Astrocyte (in vitro differentiated cells and primary cell): ENCODE measurements at regions not wholly inside any gene's neighbourhood (a gene's known extent, or its start where the extent isn't known, plus 50 kb on each side); places are given as distances from the start of the nearest gene placed in this dataset.

Source experiments
- DNase-seq: peaks from one replicate; pipeline ENCODE4 v3.0.0-alpha.2; 2010; ENCODE audit warnings: low read depth
- FAIRE-seq: peaks from 2 replicates; lab custom pipeline; 2011; peaks lifted over from hg19 to GRCh38; lab: Jason Lieb, UNC
- H2AFZ ChIP-seq: 2 replicates; pipeline ENCODE4 v1.6.0; 2012; ENCODE audit warnings: low read depth, low read length, inconsistent platforms
- H3K27ac ChIP-seq: 2 replicates; pipeline ENCODE4 v1.5.1; 2011; ENCODE audit warnings: low read depth, low read length, inconsistent platforms
- H3K27me3 ChIP-seq: 2 replicates; pipeline ENCODE4 v1.6.0; 2011; ENCODE audit warnings: low read length, inconsistent platforms; ENCODE audit not compliant: insufficient read depth
- H3K36me3 ChIP-seq: 2 replicates; pipeline ENCODE4 v1.5.1; 2011; ENCODE audit warnings: low read length, inconsistent platforms; ENCODE audit not compliant: insufficient read depth
- H3K4me1 ChIP-seq: 2 replicates; pipeline ENCODE4 v1.5.1; 2011; ENCODE audit warnings: low read length, inconsistent platforms; ENCODE audit not compliant: insufficient read depth
- H3K4me2 ChIP-seq: 2 replicates; pipeline ENCODE4 v1.6.0; 2012; ENCODE audit warnings: low read length, inconsistent platforms
- H3K4me3 ChIP-seq: 2 replicates; pipeline ENCODE4 v1.5.1; 2011; ENCODE audit warnings: low read depth, mild to moderate bottlenecking, low read length, inconsistent platforms; ENCODE audit not compliant: insufficient read depth
- H3K79me2 ChIP-seq: 2 replicates; pipeline ENCODE4 v1.6.0; 2012; ENCODE audit warnings: mild to moderate bottlenecking, low read length, inconsistent platforms; ENCODE audit not compliant: insufficient read depth
- H3K9ac ChIP-seq: 2 replicates; pipeline ENCODE4 v1.6.0; 2012; ENCODE audit warnings: mild to moderate bottlenecking, low read length, inconsistent platforms
- H3K9me3 ChIP-seq: 2 replicates; pipeline ENCODE4 v1.5.1; 2012; ENCODE audit warnings: low read depth, mild to moderate bottlenecking, low read length, inconsistent platforms; ENCODE audit not compliant: insufficient read depth
- H4K20me1 ChIP-seq: 2 replicates; pipeline ENCODE4 v1.6.0; 2012; ENCODE audit warnings: low read length, inconsistent platforms; ENCODE audit not compliant: insufficient read depth
- H3K27ac Mint-ChIP-seq: one replicate; pipeline ENCODE4 v1.8.0; 2021; ENCODE audit warnings: mild to moderate bottlenecking, mixed read lengths; ENCODE audit not compliant: unreplicated experiment
- H3K27me3 Mint-ChIP-seq: one replicate; pipeline ENCODE4 v1.8.0; 2021; ENCODE audit warnings: low read depth, mixed read lengths; ENCODE audit not compliant: unreplicated experiment
- H3K36me3 Mint-ChIP-seq: one replicate; pipeline ENCODE4 v1.8.0; 2021; ENCODE audit warnings: low read depth, mixed read lengths; ENCODE audit not compliant: unreplicated experiment
- H3K4me1 Mint-ChIP-seq: one replicate; pipeline ENCODE4 v1.8.0; 2021; ENCODE audit warnings: low read depth, mixed read lengths; ENCODE audit not compliant: unreplicated experiment
- H3K4me3 Mint-ChIP-seq: one replicate; pipeline ENCODE4 v1.8.0; 2021; ENCODE audit warnings: mild to moderate bottlenecking, moderate library complexity, mixed read lengths; ENCODE audit not compliant: unreplicated experiment
- H3K9me3 Mint-ChIP-seq: one replicate; pipeline ENCODE4 v1.8.0; 2021; ENCODE audit warnings: mild to moderate bottlenecking, mixed read lengths; ENCODE audit not compliant: unreplicated experiment
- EZH2 ChIP-seq: IDR thresholded peaks from 2 replicates; pipeline ENCODE4 v1.6.1; 2012; ENCODE audit warnings: mild to moderate bottlenecking, low read length, inconsistent platforms; ENCODE audit not compliant: insufficient read depth
- TF ChIP-seq, protein P1 (sequence below): IDR thresholded peaks from 2 replicates; pipeline ENCODE4 v1.5.1; 2011; ENCODE audit warnings: low read depth, mild to moderate bottlenecking, inconsistent platforms, low read length, moderate library complexity; ENCODE audit not compliant: insufficient read depth

- Mint-ChIP-seq H3K4me1 (no peaks in the 10 kb centered on the region), H3K27ac (no peak overlapping the region)
These were observed 237.8 kb upstream of the ARSJ start for GRCh38 chr4:114217150-114217817.

GRCh38 chr4:114223580-114223979 lies 244.1 kb upstream of the ARSJ start:
- H3K27me3 ChIP-seq, result no peaks in the 10 kb centered on the region
- no peak overlapping the region for H3K4me3 Mint-ChIP-seq
- no peak for TF ChIP-seq EZH2
- TF ChIP-seq, protein P1, sequence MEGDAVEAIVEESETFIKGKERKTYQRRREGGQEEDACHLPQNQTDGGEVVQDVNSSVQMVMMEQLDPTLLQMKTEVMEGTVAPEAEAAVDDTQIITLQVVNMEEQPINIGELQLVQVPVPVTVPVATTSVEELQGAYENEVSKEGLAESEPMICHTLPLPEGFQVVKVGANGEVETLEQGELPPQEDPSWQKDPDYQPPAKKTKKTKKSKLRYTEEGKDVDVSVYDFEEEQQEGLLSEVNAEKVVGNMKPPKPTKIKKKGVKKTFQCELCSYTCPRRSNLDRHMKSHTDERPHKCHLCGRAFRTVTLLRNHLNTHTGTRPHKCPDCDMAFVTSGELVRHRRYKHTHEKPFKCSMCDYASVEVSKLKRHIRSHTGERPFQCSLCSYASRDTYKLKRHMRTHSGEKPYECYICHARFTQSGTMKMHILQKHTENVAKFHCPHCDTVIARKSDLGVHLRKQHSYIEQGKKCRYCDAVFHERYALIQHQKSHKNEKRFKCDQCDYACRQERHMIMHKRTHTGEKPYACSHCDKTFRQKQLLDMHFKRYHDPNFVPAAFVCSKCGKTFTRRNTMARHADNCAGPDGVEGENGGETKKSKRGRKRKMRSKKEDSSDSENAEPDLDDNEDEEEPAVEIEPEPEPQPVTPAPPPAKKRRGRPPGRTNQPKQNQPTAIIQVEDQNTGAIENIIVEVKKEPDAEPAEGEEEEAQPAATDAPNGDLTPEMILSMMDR, result no peak
- H3K27me3 Mint-ChIP-seq, result no peaks in the 10 kb centered on the region
- H3K27ac Mint-ChIP-seq, result no peak overlapping the region
- no peak for DNase-seq
- no peaks in the 10 kb centered on the region for H3K36me3 ChIP-seq
- no peaks in the 10 kb centered on the region for H3K79me2 ChIP-seq
- no peaks in the 10 kb centered on the region for H4K20me1 ChIP-seq
- H3K36me3 Mint-ChIP-seq, result no peaks in the 10 kb centered on the region
- H3K27ac ChIP-seq, result no peak overlapping the region
- no peak for FAIRE-seq
- H3K4me1 Mint-ChIP-seq, result peaks cover 18% of the 10 kb centered on the region
- H3K9me3 ChIP-seq, result no peaks in the 10 kb centered on the region
- H2AFZ ChIP-seq, result no peak overlapping the region
- no peak overlapping the region for H3K4me2 ChIP-seq
- H3K9me3 Mint-ChIP-seq, result no peaks in the 10 kb centered on the region
- no peak overlapping the region for H3K4me3 ChIP-seq
- no peak overlapping the region for H3K9ac ChIP-seq
- H3K4me1 ChIP-seq, result no peaks in the 10 kb centered on the region

More at GRCh38 chr4:114217150-114217817, 237.8 kb upstream of the ARSJ start:
- no peak for TF ChIP-seq EZH2
- TF ChIP-seq, protein P1, result no peak
- Mint-ChIP-seq H3K4me3 (no peak overlapping the region), H3K36me3 (no peaks in the 10 kb centered on the region), H3K27me3 (no peaks in the 10 kb centered on the region), H3K9me3 (peaks cover 6% of the 10 kb centered on the region)
- DNase-seq (no peak), FAIRE-seq (no peak)
- Histone ChIP-seq H3K79me2 (no peaks in the 10 kb centered on the region), H2AFZ (no peak overlapping the region), H3K27me3 (no peaks in the 10 kb centered on the region), H3K9ac (no peak overlapping the region), H3K27ac (no peak overlapping the region), H3K36me3 (no peaks in the 10 kb centered on the region), H3K4me1 (no peaks in the 10 kb centered on the region), H3K4me3 (no peak overlapping the region), H3K4me2 (no peak overlapping the region), H4K20me1 (no peaks in the 10 kb centered on the region), H3K9me3 (no peaks in the 10 kb centered on the region)

DNA sequence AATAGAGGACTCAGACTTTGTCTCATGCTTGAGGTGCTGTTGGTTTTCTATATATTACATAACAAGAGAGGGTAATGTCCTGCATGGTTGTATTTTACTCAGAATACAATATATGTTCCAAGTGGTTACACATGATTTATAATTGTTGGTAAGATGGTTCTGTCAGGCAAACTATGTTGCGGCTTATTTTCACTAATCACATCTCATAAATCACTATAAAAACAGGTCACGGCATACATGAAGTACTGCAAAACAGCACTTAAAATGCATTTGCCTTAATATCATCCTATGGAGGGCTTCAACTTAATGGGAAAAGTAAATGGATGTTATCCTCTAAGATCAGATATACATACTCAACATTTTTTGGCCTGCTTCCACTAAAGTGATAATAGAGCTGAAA lies 246.0 kb upstream of the ARSJ start:
- H3K4me3 ChIP-seq, result no peak overlapping the region
- H3K9me3 ChIP-seq, result no peaks in the 10 kb centered on the region
- H3K79me2 ChIP-seq, result no peaks in the 10 kb centered on the region
- no peaks in the 10 kb centered on the region for H4K20me1 ChIP-seq
- H3K4me3 Mint-ChIP-seq, result no peak overlapping the region
- H3K36me3 ChIP-seq, result no peaks in the 10 kb centered on the region
- no peaks in the 10 kb centered on the region for H3K27me3 Mint-ChIP-seq
- H3K27ac ChIP-seq, result no peak overlapping the region
- DNase-seq (no peak), FAIRE-seq (no peak)
- H3K9ac ChIP-seq, result no peak overlapping the region
- no peak overlapping the region for H3K4me2 ChIP-seq
- H3K27ac Mint-ChIP-seq, result no peak overlapping the region
- H3K4me1 ChIP-seq, result no peaks in the 10 kb centered on the region
- H3K36me3 Mint-ChIP-seq, result no peaks in the 10 kb centered on the region
- H3K4me1 Mint-ChIP-seq, result peaks cover 18% of the 10 kb centered on the region
- H2AFZ ChIP-seq, result no peak overlapping the region
- no peaks in the 10 kb centered on the region for H3K27me3 ChIP-seq
- H3K9me3 Mint-ChIP-seq, result no peaks in the 10 kb centered on the region
- TF ChIP-seq, protein P1, result no peak
- no peak for TF ChIP-seq EZH2
